Pancreas (tissue), 10 donors: ENCODE measurements at regions not wholly inside any gene's neighbourhood (a gene's known extent, or its start where the extent isn't known, plus 50 kb on each side); places are given as distances from the start of the nearest gene placed in this dataset.
A peak's percentile ranks its signal among the peaks of the same experiment; 100 is the strongest.

Source experiments
- ATAC-seq, 4 donors: fragments of 200-7000 bp; cut with Tn5 transposase; one replicate each; pipeline versions ENCODE4 v1.8.0 to v1.9.1; 2020; ENCODE audit warnings: mild to moderate bottlenecking in 4 of 4, moderate library complexity in 4 of 4
- DNase-seq, 6 donors: peaks; one replicate each; pipeline ENCODE4 v3.0.0-alpha.2; 2020
- FAIRE-seq: peaks from 2 replicates; lab custom pipeline; 2012; peaks lifted over from hg19 to GRCh38; lab: Jason Lieb, UNC
- H3K27ac ChIP-seq, 4 donors: fragments of 200-600 bp; sonication (generic); 1 replicate in 3 of 4; 2 replicates in 1 of 4; pipeline versions ENCODE4 v1.5.0 to v1.8.0; 2020
- H3K27me3 ChIP-seq, 4 donors: fragments of 200-600 bp; one replicate each; pipeline ENCODE4 v1.8.0; 2021
- H3K36me3 ChIP-seq, 3 donors: fragments of 200-600 bp; sonication (generic) in 1 of 3; one replicate each; pipeline versions ENCODE4 v1.5.0 to v1.8.0; 2020 to 2021
- H3K4me1 ChIP-seq, 3 donors: fragments of 200-600 bp; one replicate each; pipeline ENCODE4 v1.8.0; 2021
- H3K4me3 ChIP-seq, 4 donors: fragments of 200-600 bp; sonication (generic) in 2 of 4; one replicate each; pipeline versions ENCODE4 v1.5.0 to v1.8.0; 2020 to 2021
- H3K9me3 ChIP-seq, 4 donors: fragments of 200-600 bp; one replicate each; pipeline ENCODE4 v1.8.0; 2021
- WGBS, 2 donors: extraction: QIAGEN DNeasy Blood & Tissue Kit; methylation state at CpG; one replicate each; pipeline ENCODE4 v1.1.7; 2013; 5-methylcytosine and 5-hydroxymethylcytosine counted together
- intact Hi-C, 3 donors: fragments of 100-400 bp; cut with DNase I; formaldehyde crosslinking; loops; one replicate each; pipeline versions ENCODE4 v1.11.1 to v1.14.2; 2022
- TF ChIP-seq, protein P1 (sequence below), 4 donors: fragments of 200-600 bp; sonication (generic) in 3 of 4; IDR thresholded peaks; one replicate each; pipeline versions ENCODE4 v1.5.0 to v1.8.0; 2021; ENCODE audit warnings: antibody characterized with exemption in 4 of 4
- donor health status: healthy with polysubstance abuse.
- donor health status: DM: no; HTN: no; CAD: no; lungs with moderate emphysema.
- donor health status: DM: no; HTN: no; CAD: no.
- donor health status: control.
- donor health status: control.
- donor health status: Bipolar disorder and iron deficiency.
- donor health status: DM: yes; HTN: yes; CAD: no.
- donor health status: DM: no; HTN: no; CAD: no.
- donor health status: DM: no; HTN: no; CAD: no.
- donor health status: DM: yes; HTN: yes; CAD: no.

DNA sequence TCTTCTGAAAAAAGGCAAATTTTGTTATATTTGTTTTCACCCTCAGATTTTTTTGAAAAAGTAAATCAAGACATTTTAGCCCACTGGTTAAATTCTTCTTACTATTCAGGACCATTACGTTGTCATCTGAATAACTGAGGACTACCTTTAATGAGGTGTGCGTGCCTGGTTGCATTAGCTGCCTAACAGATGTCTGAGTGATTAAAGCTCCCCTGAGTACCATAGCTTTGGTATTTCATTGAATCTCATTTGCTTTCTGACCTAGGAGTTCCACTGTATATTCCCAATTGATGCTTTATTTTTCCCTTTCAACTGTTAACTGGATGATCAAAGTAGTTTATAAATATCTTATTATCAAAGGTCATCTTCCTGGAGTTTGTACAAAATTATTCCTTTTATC lies 410.0 kb upstream of the SEMA3D start:
- FAIRE-seq (no peak), DNase-seq (no peak), ATAC-seq (no peak)
- Histone ChIP-seq H3K36me3 (no peaks in the 10 kb centered on the region), H3K4me3 (no peak overlapping the region), H3K9me3 (no peaks in the 10 kb centered on the region), H3K4me1 (no peaks in the 10 kb centered on the region), H3K27me3 (peaks cover 0 to 4% (median 0%) of the 10 kb centered on the region in 4 donors), H3K27ac (no peak overlapping the region)
- TF ChIP-seq, protein P1, sequence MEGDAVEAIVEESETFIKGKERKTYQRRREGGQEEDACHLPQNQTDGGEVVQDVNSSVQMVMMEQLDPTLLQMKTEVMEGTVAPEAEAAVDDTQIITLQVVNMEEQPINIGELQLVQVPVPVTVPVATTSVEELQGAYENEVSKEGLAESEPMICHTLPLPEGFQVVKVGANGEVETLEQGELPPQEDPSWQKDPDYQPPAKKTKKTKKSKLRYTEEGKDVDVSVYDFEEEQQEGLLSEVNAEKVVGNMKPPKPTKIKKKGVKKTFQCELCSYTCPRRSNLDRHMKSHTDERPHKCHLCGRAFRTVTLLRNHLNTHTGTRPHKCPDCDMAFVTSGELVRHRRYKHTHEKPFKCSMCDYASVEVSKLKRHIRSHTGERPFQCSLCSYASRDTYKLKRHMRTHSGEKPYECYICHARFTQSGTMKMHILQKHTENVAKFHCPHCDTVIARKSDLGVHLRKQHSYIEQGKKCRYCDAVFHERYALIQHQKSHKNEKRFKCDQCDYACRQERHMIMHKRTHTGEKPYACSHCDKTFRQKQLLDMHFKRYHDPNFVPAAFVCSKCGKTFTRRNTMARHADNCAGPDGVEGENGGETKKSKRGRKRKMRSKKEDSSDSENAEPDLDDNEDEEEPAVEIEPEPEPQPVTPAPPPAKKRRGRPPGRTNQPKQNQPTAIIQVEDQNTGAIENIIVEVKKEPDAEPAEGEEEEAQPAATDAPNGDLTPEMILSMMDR (IDR thresholded peaks at IDR 0.05) = no peak
- intact Hi-C loops = no loop called here
- 89 to 90% methylated on average over 2 of the region's 2 CpGs for WGBS, 2 donors

DNA sequence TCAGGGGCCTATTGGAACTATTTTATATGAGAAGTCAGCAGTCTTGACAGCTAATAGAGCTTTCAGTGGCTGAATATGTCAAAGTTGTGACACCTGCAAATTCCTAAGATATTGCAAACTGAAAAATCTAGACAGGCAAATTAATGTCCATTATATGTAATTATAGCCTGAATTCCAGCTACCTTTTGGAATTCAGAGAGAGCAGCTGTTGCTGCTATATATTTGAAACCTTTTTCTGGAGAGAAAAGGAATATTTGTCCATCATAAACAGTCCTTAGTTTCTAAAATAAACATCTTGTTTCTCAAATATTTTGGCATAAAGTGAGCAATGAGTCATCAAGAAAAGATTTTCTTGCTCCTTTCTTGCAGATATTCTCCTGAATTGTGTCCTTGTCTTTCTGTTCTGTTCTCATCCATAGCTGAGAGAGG lies 408.9 kb upstream of the SEMA3D start:
- TF ChIP-seq, protein P1 (IDR thresholded peaks at IDR 0.05) = no peak
- intact Hi-C loops = no loop called here
- H3K36me3 ChIP-seq = no peaks in the 10 kb centered on the region
- no peaks in the 10 kb centered on the region for H3K4me1 ChIP-seq
- no peaks in the 10 kb centered on the region for H3K9me3 ChIP-seq
- no peak for ATAC-seq
- no peak overlapping the region for H3K27ac ChIP-seq
- no peak for FAIRE-seq
- no peak overlapping the region for H3K4me3 ChIP-seq
- H3K27me3 ChIP-seq = peaks cover 0 to 4% (median 0%) of the 10 kb centered on the region in 4 donors
- no peak for DNase-seq

DNA sequence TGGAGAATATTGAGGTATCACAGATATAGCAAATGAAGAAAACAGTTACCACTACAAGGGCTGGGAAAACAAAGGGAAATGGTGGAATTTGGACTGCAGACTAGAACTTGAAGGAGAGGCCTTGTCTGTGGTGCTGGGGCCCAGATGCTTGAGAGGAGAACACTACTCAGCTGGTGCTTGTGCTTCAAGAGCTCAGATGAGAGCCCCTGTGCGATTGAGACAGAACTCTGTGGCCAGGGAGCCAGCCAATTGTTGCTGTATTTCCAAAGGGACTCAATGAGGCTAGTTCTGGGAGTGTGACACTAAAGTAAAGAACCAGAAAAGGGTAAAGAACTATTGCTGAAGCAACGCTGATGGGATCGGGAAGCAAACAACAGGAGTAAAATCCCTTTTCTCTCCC lies 406.5 kb upstream of the SEMA3D start:
- 61% methylated on average over 3 of the region's 3 CpGs for WGBS, 2 donors
- H3K4me3 ChIP-seq = no peak overlapping the region
- TF ChIP-seq, protein P1 (IDR thresholded peaks at IDR 0.05) = no peak
- FAIRE-seq = no peak
- H3K9me3 ChIP-seq = no peaks in the 10 kb centered on the region
- H3K36me3 ChIP-seq = no peaks in the 10 kb centered on the region
- H3K27ac ChIP-seq = no peak overlapping the region
- intact Hi-C loops = no loop called here
- no peak for ATAC-seq
- no peaks in the 10 kb centered on the region for H3K4me1 ChIP-seq
- DNase-seq = peak in 1 of 6 donors; percentile 8
- H3K27me3 ChIP-seq = peaks cover 0 to 4% (median 0%) of the 10 kb centered on the region in 4 donors

DNA sequence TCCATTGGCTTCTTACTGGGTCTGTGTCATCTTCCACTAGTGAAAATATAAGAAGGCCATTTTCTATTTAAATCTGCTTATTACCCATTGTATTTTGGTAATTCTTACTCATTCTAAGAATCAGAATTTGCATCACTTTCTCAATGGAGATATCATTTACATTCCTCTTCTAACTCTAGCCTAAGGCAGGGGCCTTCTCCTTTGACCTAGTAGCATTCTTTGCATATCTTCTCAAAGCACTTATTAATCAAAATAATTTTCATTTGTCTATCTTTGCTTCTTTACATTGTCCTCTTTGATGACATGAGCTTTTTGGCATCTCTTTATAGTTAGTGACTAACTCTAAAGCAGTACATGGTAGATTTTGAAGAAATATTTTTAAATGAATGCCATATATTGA lies 400.9 kb upstream of the SEMA3D start:
- TF ChIP-seq, protein P1 (IDR thresholded peaks at IDR 0.05) = no peak
- H3K9me3 ChIP-seq = no peaks in the 10 kb centered on the region
- no peaks in the 10 kb centered on the region for H3K27me3 ChIP-seq
- H3K4me3 ChIP-seq = no peak overlapping the region
- intact Hi-C loops = no loop called here
- no peak overlapping the region for H3K27ac ChIP-seq
- ATAC-seq (no peak), DNase-seq (no peak), FAIRE-seq (no peak)
- H3K36me3 ChIP-seq = no peaks in the 10 kb centered on the region
- H3K4me1 ChIP-seq = no peaks in the 10 kb centered on the region

DNA sequence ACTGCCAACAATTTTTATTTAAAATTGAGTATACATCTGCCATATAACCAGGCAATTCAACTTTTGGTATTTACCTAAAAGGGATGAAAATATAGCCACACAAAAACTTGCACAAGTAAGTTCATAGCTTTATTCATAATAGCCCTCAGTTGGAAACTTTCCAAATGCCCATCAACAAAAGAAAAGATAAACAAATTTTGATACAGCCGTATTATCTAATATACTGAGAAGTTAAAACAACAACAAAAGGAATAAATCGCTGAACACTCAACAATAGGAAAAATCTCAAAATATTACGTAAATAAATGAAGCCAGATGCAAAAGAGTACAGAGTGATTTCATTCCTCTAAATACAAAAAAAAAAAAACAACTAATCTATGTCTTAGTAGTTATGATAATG lies 399.2 kb upstream of the SEMA3D start:
- Histone ChIP-seq H3K27me3 (no peaks in the 10 kb centered on the region), H3K27ac (no peak overlapping the region), H3K36me3 (no peaks in the 10 kb centered on the region), H3K4me3 (no peak overlapping the region), H3K9me3 (no peaks in the 10 kb centered on the region), H3K4me1 (no peaks in the 10 kb centered on the region)
- TF ChIP-seq, protein P1 (IDR thresholded peaks at IDR 0.05) = no peak
- intact Hi-C loops = no loop called here
- no peak for DNase-seq
- no peak for ATAC-seq
- 32 to 36% methylated on average over 3 of the region's 3 CpGs for WGBS, 2 donors
- no peak for FAIRE-seq
